Adrenal gland (tissue), 5 donors: ENCODE measurements at regions not wholly inside any gene's neighbourhood (a gene's known extent, or its start where the extent isn't known, plus 50 kb on each side); places are given as distances from the start of the nearest gene placed in this dataset.

Source experiments
- CTCF ChIP-seq, 6 experiments: fragments of 450-650 bp in 4 of 6; fragments of 200-600 bp in 2 of 6; sonication (generic) in 1 of 6; IDR thresholded peaks; 1 replicate in 5 of 6; 2 replicates in 1 of 6; pipeline versions ENCODE4 v1.5.1 to v1.8.0; 2016 to 2021; ENCODE audit warnings: antibody characterized with exemption in 6 of 6, mild to moderate bottlenecking in 2 of 6, moderate library complexity in 1 of 6
- POLR2A ChIP-seq, 2 donors: fragments of 450-650 bp; IDR thresholded peaks; one replicate each; pipeline ENCODE4 v1.6.1; 2017; ENCODE audit warnings: antibody characterized with exemption in 2 of 2, mild to moderate bottlenecking in 2 of 2, moderate library complexity in 1 of 2
- donor health status: DM: no; HTN: no; CAD: no.

- TF ChIP-seq CTCF (IDR thresholded peaks at IDR 0.05) (no peak), POLR2A (IDR thresholded peaks at IDR 0.05) (no peak)
Measured at GRCh38 chr17:71985111-71986039, 135.4 kb upstream of the SOX9 start.
